WTC11 (cell line): ENCODE measurements at regions not wholly inside any gene's neighbourhood (a gene's known extent, or its start where the extent isn't known, plus 50 kb on each side); places are given as distances from the start of the nearest gene placed in this dataset.

Experiments used
- ATAC-seq: fragments of 200-7000 bp; cut with Tn5 transposase; 2 replicates; pipeline ENCODE4 v1.10.0; 2021; ENCODE audit warnings: mild to moderate bottlenecking, moderate library complexity
- CTCF ChIA-PET: fragments of 300-600 bp; sonication (Branson Sonifier 250); formaldehyde crosslinking; loops from one replicate; lab custom pipeline; 2021; ENCODE audit warnings: antibody characterized with exemption; lab: Charles Lee
- POLR2A ChIA-PET: fragments of 350-600 bp; sonication (Branson Sonifier 250); formaldehyde crosslinking; loops from one replicate; lab custom pipeline; 2021; ENCODE audit warnings: antibody characterized with exemption; lab: Charles Lee
- DNase-seq: peaks from one replicate; pipeline ENCODE4 v3.0.0; 2021; ENCODE audit warnings: low spot score
- H3K27ac Mint-ChIP-seq: 2 replicates; pipeline ENCODE4 v1.8.0; 2021; ENCODE audit warnings: mixed read lengths
- H3K27me3 Mint-ChIP-seq: 2 replicates; pipeline ENCODE4 v1.8.0; 2021; ENCODE audit warnings: low read depth, mild to moderate bottlenecking, moderate library complexity, mixed read lengths
- H3K36me3 Mint-ChIP-seq: 2 replicates; pipeline ENCODE4 v1.8.0; 2021; ENCODE audit warnings: mixed read lengths
- H3K4me1 Mint-ChIP-seq: 2 replicates; pipeline ENCODE4 v1.8.0; 2022; ENCODE audit warnings: mixed read lengths
- H3K4me3 Mint-ChIP-seq: 2 replicates; pipeline ENCODE4 v1.8.0; 2021; ENCODE audit warnings: mild to moderate bottlenecking, moderate library complexity, mixed read lengths
- H3K9me3 Mint-ChIP-seq: 2 replicates; pipeline ENCODE4 v1.8.0; 2021; ENCODE audit warnings: mixed read lengths
- ETV6 ChIP-seq: sonication (generic); formaldehyde crosslinking; IDR thresholded peaks from 2 replicates; pipeline ENCODE4 v1.8.1; 2022; ENCODE audit warnings: mild to moderate bottlenecking, missing genetic modification reagents
- FOXK1 ChIP-seq: sonication (generic); formaldehyde crosslinking; IDR thresholded peaks from 2 replicates; pipeline ENCODE4 v1.8.0; 2022; ENCODE audit warnings: mild to moderate bottlenecking, moderate library complexity, missing genetic modification reagents
- GABPB1 ChIP-seq: sonication (generic); formaldehyde crosslinking; IDR thresholded peaks from 2 replicates; pipeline ENCODE4 v1.8.1; 2023; ENCODE audit warnings: mild to moderate bottlenecking, missing genetic modification reagents
- GTF2I ChIP-seq: fragments of 250-450 bp; sonication (Bioruptor Pico); conservative IDR thresholded peaks from 2 replicates; pipeline ENCODE4 v1.4.0; 2021; ENCODE audit warnings: mild to moderate bottlenecking
- IRF2 ChIP-seq: sonication (generic); formaldehyde crosslinking; IDR thresholded peaks from 2 replicates; pipeline ENCODE4 v1.8.0; 2022; ENCODE audit warnings: low read depth, missing genetic modification reagents, borderline replicate concordance
- OVOL2 ChIP-seq: fragments of 250-450 bp; sonication (Bioruptor Pico); IDR thresholded peaks from 2 replicates; pipeline ENCODE4 v1.9.0; 2021; ENCODE audit warnings: mild to moderate bottlenecking, borderline replicate concordance
- RELA ChIP-seq: sonication (generic); formaldehyde crosslinking; IDR thresholded peaks from 2 replicates; pipeline ENCODE4 v1.8.1; 2022; ENCODE audit warnings: missing genetic modification reagents, mild to moderate bottlenecking, borderline replicate concordance
- TEAD1 ChIP-seq: sonication (generic); formaldehyde crosslinking; IDR thresholded peaks from 2 replicates; pipeline ENCODE4 v1.8.0; 2022; ENCODE audit warnings: mild to moderate bottlenecking, missing genetic modification reagents
- TP53 ChIP-seq: sonication (generic); formaldehyde crosslinking; IDR thresholded peaks from 2 replicates; pipeline ENCODE4 v1.8.1; 2023; ENCODE audit warnings: mild to moderate bottlenecking, missing genetic modification reagents
- ZNF232 ChIP-seq: sonication (generic); formaldehyde crosslinking; IDR thresholded peaks from 2 replicates; pipeline ENCODE4 v1.8.0; 2022; ENCODE audit warnings: mild to moderate bottlenecking, missing genetic modification reagents
- ZNF671 ChIP-seq: fragments of 250-450 bp; sonication (Bioruptor Pico); IDR thresholded peaks from 2 replicates; pipeline ENCODE4 v1.8.0; 2021; ENCODE audit warnings: mild to moderate bottlenecking
- TF ChIP-seq, protein P1 (sequence below): sonication (generic); formaldehyde crosslinking; IDR thresholded peaks from 2 replicates; pipeline ENCODE4 v1.8.0; 2022; ENCODE audit warnings: mild to moderate bottlenecking, missing genetic modification reagents
- TF ChIP-seq, protein P2 (sequence below): sonication (generic); formaldehyde crosslinking; IDR thresholded peaks from 2 replicates; pipeline ENCODE4 v1.8.0; 2022; ENCODE audit warnings: mild to moderate bottlenecking, missing genetic modification reagents
- TF ChIP-seq, protein P3 (sequence below): sonication (generic); formaldehyde crosslinking; conservative IDR thresholded peaks from 2 replicates; pipeline ENCODE4 v1.8.1; 2023; ENCODE audit warnings: mild to moderate bottlenecking, low read depth, missing genetic modification reagents, moderate library complexity
- TF ChIP-seq, protein P4 (sequence below): sonication (generic); formaldehyde crosslinking; IDR thresholded peaks from 2 replicates; pipeline ENCODE4 v1.8.1; 2023; ENCODE audit warnings: mild to moderate bottlenecking, missing genetic modification reagents, borderline replicate concordance
- TF ChIP-seq, protein P5 (sequence below): sonication (generic); formaldehyde crosslinking; IDR thresholded peaks from 2 replicates; pipeline ENCODE4 v1.8.1; 2022; ENCODE audit warnings: mild to moderate bottlenecking, missing genetic modification reagents, moderate library complexity, borderline replicate concordance
- TF ChIP-seq, protein P6 (sequence below): sonication (generic); formaldehyde crosslinking; IDR thresholded peaks from 2 replicates; pipeline ENCODE4 v1.8.1; 2023; ENCODE audit warnings: mild to moderate bottlenecking, moderate library complexity, missing genetic modification reagents
- TF ChIP-seq, protein P7 (sequence below): fragments of 250-450 bp; sonication (Bioruptor Pico); conservative IDR thresholded peaks from 2 replicates; pipeline ENCODE4 v1.9.0; 2021; ENCODE audit warnings: mild to moderate bottlenecking
- TF ChIP-seq, protein P8 (sequence below): sonication (generic); formaldehyde crosslinking; IDR thresholded peaks from 2 replicates; pipeline ENCODE4 v1.8.1; 2022; ENCODE audit warnings: low read depth, missing genetic modification reagents, borderline replicate concordance
- TF ChIP-seq, protein P9 (sequence below): sonication (generic); formaldehyde crosslinking; IDR thresholded peaks from 2 replicates; pipeline ENCODE4 v1.8.0; 2023; ENCODE audit warnings: missing genetic modification reagents

DNA sequence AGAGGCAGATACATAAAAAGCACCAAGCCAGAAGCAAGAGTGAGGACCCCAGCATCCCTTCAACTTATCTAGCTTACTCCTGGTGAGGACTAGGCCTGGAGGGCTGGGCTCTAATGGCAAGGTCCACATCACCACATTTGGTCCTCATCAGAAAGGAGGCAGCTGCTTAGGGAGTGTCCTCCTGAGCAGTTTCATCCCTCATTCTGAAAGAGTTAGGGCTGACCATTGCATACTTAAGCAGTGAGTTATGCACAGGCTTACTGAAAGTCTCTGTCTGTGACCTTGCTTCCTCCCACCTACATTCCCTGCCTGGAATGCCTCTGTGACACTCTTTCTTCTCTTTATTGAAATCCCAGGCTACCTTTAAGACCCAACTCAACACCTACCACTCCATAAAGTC is 301.8 kb upstream of the ACVR2A start (continued):
- TF ChIP-seq, protein P1, sequence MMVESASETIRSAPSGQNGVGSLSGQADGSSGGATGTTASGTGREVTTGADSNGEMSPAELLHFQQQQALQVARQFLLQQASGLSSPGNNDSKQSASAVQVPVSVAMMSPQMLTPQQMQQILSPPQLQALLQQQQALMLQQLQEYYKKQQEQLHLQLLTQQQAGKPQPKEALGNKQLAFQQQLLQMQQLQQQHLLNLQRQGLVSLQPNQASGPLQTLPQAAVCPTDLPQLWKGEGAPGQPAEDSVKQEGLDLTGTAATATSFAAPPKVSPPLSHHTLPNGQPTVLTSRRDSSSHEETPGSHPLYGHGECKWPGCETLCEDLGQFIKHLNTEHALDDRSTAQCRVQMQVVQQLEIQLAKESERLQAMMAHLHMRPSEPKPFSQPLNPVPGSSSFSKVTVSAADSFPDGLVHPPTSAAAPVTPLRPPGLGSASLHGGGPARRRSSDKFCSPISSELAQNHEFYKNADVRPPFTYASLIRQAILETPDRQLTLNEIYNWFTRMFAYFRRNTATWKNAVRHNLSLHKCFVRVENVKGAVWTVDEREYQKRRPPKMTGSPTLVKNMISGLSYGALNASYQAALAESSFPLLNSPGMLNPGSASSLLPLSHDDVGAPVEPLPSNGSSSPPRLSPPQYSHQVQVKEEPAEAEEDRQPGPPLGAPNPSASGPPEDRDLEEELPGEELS (CRISPR knock-in tag) = no peak
- TF ChIP-seq, protein P2, sequence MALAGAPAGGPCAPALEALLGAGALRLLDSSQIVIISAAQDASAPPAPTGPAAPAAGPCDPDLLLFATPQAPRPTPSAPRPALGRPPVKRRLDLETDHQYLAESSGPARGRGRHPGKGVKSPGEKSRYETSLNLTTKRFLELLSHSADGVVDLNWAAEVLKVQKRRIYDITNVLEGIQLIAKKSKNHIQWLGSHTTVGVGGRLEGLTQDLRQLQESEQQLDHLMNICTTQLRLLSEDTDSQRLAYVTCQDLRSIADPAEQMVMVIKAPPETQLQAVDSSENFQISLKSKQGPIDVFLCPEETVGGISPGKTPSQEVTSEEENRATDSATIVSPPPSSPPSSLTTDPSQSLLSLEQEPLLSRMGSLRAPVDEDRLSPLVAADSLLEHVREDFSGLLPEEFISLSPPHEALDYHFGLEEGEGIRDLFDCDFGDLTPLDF (CRISPR knock-in tag) = no peak
- no peak for TF ChIP-seq GABPB1 (CRISPR knock-in tag)
- TF ChIP-seq, protein P3, sequence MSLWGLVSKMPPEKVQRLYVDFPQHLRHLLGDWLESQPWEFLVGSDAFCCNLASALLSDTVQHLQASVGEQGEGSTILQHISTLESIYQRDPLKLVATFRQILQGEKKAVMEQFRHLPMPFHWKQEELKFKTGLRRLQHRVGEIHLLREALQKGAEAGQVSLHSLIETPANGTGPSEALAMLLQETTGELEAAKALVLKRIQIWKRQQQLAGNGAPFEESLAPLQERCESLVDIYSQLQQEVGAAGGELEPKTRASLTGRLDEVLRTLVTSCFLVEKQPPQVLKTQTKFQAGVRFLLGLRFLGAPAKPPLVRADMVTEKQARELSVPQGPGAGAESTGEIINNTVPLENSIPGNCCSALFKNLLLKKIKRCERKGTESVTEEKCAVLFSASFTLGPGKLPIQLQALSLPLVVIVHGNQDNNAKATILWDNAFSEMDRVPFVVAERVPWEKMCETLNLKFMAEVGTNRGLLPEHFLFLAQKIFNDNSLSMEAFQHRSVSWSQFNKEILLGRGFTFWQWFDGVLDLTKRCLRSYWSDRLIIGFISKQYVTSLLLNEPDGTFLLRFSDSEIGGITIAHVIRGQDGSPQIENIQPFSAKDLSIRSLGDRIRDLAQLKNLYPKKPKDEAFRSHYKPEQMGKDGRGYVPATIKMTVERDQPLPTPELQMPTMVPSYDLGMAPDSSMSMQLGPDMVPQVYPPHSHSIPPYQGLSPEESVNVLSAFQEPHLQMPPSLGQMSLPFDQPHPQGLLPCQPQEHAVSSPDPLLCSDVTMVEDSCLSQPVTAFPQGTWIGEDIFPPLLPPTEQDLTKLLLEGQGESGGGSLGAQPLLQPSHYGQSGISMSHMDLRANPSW = no peak
- TF ChIP-seq, protein P4, sequence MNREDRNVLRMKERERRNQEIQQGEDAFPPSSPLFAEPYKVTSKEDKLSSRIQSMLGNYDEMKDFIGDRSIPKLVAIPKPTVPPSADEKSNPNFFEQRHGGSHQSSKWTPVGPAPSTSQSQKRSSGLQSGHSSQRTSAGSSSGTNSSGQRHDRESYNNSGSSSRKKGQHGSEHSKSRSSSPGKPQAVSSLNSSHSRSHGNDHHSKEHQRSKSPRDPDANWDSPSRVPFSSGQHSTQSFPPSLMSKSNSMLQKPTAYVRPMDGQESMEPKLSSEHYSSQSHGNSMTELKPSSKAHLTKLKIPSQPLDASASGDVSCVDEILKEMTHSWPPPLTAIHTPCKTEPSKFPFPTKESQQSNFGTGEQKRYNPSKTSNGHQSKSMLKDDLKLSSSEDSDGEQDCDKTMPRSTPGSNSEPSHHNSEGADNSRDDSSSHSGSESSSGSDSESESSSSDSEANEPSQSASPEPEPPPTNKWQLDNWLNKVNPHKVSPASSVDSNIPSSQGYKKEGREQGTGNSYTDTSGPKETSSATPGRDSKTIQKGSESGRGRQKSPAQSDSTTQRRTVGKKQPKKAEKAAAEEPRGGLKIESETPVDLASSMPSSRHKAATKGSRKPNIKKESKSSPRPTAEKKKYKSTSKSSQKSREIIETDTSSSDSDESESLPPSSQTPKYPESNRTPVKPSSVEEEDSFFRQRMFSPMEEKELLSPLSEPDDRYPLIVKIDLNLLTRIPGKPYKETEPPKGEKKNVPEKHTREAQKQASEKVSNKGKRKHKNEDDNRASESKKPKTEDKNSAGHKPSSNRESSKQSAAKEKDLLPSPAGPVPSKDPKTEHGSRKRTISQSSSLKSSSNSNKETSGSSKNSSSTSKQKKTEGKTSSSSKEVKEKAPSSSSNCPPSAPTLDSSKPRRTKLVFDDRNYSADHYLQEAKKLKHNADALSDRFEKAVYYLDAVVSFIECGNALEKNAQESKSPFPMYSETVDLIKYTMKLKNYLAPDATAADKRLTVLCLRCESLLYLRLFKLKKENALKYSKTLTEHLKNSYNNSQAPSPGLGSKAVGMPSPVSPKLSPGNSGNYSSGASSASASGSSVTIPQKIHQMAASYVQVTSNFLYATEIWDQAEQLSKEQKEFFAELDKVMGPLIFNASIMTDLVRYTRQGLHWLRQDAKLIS (CRISPR knock-in tag) = no peak
- TF ChIP-seq OVOL2 (CRISPR knock-in tag) = no peak
- TF ChIP-seq TP53 = no peak
- no peak for TF ChIP-seq FOXK1 (CRISPR knock-in tag)
- TF ChIP-seq ZNF671 (CRISPR knock-in tag) = no peak
- no peak for TF ChIP-seq ETV6
- TF ChIP-seq, protein P5, sequence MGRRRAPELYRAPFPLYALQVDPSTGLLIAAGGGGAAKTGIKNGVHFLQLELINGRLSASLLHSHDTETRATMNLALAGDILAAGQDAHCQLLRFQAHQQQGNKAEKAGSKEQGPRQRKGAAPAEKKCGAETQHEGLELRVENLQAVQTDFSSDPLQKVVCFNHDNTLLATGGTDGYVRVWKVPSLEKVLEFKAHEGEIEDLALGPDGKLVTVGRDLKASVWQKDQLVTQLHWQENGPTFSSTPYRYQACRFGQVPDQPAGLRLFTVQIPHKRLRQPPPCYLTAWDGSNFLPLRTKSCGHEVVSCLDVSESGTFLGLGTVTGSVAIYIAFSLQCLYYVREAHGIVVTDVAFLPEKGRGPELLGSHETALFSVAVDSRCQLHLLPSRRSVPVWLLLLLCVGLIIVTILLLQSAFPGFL (CRISPR knock-in tag) = no peak
- no peak for TF ChIP-seq RELA (CRISPR knock-in tag)
- TF ChIP-seq ZNF232 (CRISPR knock-in tag) = no peak

DNA sequence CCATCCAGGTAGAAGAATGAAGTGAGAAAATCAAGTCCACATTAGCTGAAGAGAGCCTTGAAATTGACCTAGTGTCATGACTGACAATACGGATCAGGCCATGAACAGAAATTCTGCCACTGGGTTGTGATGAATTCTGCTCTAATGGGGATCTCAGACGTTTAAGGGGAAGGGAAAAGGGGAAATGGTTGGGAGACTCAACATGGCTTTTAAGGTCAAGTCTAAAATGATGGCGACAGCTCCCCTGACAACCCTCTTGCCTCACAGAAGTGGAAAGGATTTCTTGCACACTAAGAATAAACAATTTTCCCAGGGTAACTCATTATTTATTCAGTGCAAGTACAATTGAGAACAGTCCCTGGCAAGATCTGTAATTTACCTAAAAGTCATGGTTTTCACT is 302.5 kb upstream of the ACVR2A start:
- H3K27ac Mint-ChIP-seq = no peak overlapping the region
- TF ChIP-seq, protein P6, sequence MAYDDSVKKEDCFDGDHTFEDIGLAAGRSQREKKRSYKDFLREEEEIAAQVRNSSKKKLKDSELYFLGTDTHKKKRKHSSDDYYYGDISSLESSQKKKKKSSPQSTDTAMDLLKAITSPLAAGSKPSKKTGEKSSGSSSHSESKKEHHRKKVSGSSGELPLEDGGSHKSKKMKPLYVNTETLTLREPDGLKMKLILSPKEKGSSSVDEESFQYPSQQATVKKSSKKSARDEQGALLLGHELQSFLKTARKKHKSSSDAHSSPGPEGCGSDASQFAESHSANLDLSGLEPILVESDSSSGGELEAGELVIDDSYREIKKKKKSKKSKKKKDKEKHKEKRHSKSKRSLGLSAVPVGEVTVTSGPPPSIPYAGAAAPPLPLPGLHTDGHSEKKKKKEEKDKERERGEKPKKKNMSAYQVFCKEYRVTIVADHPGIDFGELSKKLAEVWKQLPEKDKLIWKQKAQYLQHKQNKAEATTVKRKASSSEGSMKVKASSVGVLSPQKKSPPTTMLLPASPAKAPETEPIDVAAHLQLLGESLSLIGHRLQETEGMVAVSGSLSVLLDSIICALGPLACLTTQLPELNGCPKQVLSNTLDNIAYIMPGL (CRISPR knock-in tag) = no peak
- TF ChIP-seq GTF2I (CRISPR knock-in tag) = no peak
- TF ChIP-seq, protein P7, sequence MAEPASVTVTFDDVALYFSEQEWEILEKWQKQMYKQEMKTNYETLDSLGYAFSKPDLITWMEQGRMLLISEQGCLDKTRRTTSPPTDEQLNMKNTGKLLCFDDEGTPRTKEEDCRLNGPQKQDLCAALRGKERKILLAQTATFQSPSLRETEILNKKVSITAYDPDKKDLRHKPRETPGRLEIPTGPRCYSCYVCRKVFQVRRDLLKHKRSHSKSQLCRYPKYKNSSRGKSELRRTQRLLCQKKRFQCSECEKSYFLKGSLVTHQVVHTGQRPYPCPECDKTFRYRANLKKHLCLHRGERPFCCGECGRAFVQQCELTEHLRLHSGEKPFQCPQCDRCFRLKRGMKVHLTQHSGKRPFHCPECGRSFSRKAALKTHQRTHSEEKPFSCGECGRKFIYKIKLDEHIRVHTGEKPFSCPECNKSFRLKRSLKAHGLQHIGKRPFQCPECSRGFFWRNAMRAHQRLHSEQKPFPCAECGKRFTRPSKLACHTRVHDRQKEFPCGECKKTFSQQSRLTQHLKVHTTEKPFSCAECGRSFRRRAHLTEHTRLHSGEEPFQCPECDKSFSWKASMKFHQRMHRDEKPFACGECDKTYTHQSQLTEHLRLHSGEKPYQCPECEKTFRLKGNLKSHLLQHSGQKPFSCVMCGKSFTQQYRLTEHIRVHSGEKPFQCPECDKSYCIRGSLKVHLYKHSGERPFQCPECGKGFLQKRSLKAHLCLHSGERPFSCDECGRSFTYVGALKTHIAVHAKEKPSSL (CRISPR knock-in tag) = no peak
- no peak for TF ChIP-seq TEAD1 (CRISPR knock-in tag)
- TF ChIP-seq IRF2 (CRISPR knock-in tag) = no peak
- TF ChIP-seq, protein P8, sequence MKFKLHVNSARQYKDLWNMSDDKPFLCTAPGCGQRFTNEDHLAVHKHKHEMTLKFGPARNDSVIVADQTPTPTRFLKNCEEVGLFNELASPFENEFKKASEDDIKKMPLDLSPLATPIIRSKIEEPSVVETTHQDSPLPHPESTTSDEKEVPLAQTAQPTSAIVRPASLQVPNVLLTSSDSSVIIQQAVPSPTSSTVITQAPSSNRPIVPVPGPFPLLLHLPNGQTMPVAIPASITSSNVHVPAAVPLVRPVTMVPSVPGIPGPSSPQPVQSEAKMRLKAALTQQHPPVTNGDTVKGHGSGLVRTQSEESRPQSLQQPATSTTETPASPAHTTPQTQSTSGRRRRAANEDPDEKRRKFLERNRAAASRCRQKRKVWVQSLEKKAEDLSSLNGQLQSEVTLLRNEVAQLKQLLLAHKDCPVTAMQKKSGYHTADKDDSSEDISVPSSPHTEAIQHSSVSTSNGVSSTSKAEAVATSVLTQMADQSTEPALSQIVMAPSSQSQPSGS = no peak
- TF ChIP-seq, protein P9, sequence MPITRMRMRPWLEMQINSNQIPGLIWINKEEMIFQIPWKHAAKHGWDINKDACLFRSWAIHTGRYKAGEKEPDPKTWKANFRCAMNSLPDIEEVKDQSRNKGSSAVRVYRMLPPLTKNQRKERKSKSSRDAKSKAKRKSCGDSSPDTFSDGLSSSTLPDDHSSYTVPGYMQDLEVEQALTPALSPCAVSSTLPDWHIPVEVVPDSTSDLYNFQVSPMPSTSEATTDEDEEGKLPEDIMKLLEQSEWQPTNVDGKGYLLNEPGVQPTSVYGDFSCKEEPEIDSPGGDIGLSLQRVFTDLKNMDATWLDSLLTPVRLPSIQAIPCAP (CRISPR knock-in tag) = no peak

More for the DNA sequence above, 302.5 kb upstream of the ACVR2A start:
- Mint-ChIP-seq H3K4me1 (peaks cover 3% of the 10 kb centered on the region; the same call in 1 of the 2 replicates), H3K4me3 (no peak overlapping the region), H3K9me3 (no peaks in the 10 kb centered on the region), H3K27me3 (no peaks in the 10 kb centered on the region), H3K36me3 (no peaks in the 10 kb centered on the region)
- POLR2A ChIA-PET = no interaction called here
- CTCF ChIA-PET = no interaction called here
- ATAC-seq = no peak
- DNase-seq = no peak
